RPMI7951 (cell line): ENCODE measurements at regions not wholly inside any gene's neighbourhood (a gene's known extent, or its start where the extent isn't known, plus 50 kb on each side); places are given as distances from the start of the nearest gene placed in this dataset.

Experiments
- DNase-seq: peaks from one replicate; pipeline ENCODE4 v3.0.0-alpha.2; 2012; ENCODE audit warnings: low read depth

DNA sequence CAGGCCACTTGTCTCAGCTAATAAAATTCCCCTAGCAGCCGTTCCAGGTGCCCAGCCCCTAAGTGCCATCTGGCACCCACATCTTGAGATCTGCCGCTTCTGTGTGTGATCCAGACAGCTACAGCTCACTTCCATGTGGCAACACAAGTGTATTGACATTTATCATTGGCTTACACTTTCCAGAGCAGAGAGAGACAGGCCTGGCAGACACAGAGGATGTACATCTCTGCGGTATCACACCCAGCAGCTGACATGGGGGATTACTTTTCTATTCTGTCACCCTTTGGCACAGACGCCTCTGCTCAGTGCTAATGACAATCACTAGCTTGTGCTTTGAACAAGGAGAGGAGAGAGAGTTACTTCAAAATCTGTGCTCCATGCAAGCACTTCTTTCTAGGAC, 195.9 kb downstream of the KDR start:
- no peak for DNase-seq

DNA sequence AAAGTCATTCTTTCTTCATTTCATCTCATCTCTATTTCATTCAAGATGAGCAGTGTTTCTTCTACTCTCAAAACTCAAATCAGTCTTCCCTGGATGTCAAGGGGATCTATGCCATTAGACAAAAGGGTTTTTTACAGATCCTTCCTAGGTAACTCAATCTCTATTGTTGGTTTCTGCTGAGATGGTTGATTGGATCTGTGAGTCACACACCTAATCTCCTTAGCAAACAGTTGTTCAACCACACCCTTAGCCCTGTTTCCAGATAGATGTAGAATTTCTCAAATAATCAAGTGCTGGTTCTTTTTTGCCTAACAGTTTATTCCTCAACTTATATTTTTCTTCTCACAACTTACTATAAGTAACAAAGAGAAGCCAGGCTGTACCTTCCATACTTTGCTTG, 200.5 kb downstream of the KDR start:
- DNase-seq, result no peak

DNA sequence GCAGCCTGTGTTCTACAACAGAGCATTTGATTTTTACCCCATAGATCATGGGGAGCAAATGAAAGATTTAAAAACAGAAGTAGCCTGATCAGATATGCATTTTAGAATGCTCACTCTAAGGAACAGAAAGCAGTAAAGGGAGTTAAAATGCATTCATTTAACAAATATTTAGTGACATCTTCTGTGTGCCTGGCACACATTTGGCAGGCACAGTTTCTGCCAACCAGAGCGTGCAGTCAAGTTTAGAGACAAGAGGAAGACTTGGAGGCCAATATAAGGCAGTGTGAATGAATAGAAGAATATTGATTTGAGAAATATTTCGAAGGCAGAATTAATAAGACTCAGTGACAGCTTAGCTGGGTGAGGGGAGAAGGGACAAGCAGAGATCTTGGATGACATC, 210.1 kb downstream of the KDR start:
- DNase-seq, result no peak

DNA sequence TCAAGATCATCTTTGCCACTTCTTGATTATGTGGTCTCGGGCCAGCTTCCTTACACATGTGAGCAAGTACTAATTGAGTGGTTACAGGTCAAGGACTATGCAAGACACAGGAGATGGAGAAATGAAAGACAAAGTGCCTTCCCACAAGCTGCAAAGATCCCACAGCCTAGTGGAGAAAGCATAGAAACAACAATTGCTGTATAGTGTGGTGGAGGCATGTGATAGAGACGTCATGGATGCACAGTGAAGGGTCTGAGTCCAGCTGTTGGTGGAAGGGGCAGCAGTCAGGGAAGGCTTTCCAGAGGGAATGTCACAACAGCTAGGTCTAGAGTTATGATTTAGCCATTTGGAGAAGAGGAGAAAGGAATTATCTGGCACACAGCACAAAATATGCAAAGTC, 210.6 kb downstream of the KDR start:
- no peak for DNase-seq

DNA sequence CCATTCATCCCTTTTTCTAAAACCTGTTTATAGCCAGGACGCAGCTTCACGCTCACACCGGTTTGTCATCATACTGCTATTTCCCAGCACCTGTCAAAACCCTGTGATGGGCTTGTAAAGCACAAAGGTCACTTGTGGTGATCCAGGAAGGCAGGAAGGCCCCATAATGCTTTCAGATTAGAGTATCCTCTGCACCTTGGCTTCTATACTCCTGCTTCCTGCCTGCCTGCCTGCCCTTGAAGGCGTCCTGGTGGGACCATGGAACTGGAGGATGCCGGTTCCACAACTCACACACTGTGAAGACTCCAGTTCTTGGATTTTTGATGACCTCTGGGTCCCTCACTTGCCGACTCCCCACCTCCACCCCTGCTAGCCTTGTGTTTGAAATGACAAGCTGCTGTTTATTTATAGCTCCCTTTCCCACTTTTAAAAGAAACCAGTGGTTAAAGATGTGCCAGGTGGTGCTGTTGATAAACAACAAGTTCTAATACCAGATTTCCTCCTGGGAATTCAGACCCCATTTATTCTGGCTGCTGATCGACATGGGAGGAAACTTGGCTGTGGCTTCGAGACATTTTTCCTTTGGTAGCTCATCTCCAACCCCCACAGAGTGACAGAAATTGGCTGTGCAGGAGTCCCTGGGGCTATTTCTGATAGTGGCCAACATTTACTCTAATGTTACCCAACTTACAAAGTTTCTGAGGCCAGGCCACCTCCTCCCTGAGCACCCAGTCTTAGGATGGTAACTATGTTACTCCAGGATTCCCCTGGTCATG, 211.5 kb downstream of the KDR start:
- DNase-seq, result no peak

DNA sequence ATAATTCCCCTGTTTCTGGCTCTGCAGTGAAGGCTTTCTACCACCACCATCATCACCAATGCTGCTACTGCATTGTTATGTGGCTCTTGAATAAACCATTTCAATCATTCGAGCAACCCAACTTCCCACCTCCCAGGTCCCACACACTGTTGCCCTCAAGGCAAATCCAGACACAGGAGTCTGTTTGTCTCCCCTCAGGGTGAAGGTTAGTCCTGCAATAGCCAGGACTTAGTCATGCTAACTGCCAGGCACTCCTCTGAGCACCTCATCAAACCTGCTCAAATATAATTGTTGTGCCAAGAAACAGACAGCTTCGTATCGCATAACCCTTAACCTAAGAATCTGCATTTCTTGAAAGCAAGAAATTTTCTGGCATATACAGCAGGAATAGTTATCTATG, 213.2 kb downstream of the KDR start:
- DNase-seq, result no peak

DNA sequence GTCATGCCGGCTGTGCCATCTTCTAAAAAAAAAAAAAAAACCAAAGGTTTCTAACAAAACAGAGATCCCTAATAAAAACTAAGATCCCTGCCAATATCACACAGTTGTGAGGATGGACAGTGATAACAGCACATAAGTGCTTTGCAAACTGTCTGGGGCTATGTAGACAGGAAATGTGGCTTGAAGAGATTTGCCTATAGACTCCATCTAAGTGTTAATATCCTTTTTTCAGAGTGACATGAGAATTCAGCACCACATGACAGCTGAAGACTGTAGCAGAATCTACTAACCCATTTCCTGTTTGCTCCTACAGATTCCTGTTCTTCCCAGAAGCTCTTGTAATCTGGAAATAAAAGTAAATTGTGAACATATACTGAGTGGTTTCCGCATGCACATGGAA, 215.4 kb downstream of the KDR start:
- DNase-seq, result no peak

DNA sequence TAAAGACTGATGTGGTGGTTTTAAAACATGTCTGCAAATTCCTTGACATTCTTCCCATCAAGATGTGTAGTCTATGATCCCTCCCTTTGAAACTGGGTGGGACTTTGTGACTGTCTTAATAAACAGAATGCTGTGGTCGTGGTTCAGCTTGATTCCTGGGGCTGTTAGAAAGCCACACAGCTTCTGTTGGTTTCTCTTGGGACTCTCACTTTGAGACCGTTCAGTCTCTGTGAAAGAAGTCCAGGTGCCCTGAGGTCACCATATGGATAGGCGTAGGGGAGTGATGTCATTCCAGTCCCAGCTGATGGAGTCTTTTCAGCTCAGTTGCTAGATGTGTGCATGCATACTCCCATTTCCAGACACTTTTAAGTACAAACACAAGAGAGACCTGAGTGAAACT, 216.6 kb downstream of the KDR start:
- no peak for DNase-seq

DNA sequence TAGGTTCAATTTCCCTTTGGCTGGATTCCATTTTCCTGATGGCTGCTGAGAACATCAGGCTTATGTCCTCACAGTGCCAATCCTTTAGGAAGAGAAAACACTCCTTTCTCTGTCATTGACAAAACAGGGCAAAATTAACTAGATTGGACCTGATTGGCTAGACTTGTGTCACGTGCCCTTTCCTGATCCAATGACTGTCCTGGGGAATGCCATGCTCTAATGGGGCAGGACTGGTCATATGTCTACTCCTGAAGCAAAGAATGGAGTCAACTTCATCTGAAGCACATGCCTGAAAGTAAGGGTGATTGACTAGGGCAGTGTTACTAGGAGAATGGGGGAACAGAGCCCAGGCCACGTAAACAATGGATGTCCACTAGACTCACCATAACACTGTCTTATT, 220.4 kb downstream of the KDR start:
- DNase-seq, result no peak

DNA sequence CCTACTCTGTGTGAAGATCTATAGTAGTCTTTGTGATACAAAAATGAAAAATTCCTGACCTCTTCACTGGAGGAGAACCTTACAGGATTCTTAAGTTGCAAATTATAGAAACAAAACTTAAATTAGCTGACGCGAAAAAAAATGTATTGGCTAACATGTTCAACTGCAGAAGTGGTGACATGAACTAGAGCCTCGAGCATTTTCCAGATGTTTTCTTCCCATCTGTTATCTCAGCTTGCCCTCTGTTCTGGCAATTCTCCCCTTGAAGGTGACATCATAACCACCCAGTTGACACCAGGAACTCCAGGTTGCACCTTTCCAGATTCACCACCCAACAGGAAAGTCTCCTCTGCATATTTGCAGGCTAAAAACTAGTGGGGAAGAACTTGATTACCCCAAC, 222.4 kb downstream of the KDR start:
- no peak for DNase-seq

DNA sequence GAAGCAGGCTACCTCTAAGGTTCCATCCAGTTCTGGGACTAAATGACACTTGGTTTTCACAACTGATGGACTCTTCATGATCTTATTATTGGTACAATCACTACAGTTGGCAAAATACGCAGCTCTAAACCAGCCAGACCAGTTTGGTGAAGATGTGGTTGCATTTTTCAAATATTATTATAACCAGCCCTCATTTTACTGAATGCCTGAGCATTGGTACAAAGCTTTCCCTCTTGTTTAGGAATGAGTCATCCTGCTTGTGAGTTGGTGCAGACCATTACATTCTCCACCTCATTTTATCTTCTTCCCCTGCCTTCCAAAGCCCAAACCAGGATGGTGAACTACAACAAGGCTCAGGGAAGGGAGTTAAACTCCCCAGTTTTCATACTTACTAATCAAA, 223.1 kb downstream of the KDR start:
- DNase-seq, result no peak

DNA sequence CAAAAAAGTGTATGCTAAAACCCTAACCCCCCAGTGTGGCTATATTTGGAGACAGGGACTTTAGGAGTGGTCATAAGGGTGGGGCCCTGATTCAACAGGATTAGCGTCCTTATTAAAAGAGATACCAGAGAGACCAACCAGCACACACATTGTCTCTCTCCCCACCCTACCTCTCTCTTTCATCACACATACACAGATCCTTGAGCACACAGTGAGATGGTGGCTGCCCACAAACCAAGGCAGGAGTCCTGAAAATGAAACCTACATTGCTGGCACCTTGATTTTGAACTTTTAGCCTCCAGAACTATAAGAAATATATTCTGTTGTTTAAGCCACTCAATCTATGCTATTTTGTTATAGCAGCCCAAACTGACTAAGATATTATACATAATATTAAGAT, 224.2 kb downstream of the KDR start:
- no peak for DNase-seq

DNA sequence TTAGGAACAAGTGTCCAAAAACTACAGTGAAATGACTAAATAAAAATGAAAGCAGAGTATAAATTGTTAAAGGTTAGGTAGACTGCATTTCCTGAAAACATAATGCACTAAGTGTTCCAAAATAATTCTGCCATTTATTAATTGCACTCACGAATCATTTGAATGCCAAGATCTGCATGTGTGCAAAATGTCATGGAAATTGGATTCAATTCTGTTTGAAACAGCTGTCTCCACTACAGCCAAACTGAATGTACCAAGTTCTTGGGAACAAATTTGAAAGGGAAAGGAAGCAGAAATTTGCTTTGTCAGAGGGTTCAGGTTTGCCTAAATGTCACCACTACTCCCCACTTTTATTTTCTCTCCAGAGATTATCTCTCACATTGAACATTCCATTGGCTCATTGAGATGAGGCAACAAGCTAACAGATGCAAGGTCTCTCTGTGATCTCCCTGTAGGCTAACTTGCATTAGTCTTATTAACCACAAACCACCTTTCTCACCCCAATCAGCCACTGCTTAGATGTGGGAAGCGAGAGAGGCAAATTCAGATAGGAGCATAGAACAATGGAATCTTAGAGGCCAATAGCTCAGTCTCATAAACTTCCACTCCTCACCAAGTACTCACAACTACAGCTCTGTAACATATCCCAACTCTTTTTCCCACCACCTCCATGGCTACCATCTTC, 226.6 kb downstream of the KDR start:
- no peak for DNase-seq

DNA sequence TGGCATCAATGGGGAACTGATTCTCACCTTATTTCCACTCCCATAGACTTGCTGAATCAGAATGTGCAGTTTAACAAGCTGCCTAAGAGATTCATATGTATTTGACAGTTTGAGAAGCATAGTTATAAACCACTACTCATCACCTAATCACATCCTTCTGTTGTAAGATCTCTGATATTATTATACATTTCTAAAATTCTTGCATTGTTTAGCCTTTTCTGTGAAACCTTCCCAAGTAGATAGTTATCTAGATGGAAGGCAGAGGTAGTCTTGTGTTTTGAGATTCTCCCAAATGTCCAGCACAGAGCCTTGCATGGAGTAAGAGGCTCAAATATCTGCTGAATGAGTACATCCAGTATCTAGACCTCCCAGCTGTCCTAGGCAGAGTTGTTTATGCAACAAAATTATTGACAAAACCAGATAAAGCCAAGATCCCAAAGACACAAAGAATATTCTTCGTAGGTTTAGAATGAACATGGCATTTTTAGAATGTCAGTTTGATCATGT, 227.3 kb downstream of the KDR start:
- DNase-seq, result no peak

DNA sequence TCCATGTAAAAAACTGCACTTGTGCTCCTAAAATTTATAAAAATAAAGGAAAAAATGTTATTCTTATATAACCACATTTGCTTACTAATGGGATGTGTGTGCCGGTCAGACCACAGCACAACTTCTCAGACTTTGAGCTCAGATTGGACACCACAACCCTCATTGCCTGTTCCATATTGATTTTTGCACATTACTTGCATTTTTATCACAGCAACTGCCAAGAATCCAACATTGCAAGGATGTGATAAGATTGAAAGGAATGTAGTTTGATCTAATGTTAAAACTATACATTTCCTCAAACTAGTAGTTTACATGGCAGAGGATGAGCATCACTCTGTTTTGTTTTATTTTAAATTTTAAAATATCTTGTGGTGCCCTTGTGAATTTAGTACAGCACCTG, 227.8 kb downstream of the KDR start:
- no peak for DNase-seq

DNA sequence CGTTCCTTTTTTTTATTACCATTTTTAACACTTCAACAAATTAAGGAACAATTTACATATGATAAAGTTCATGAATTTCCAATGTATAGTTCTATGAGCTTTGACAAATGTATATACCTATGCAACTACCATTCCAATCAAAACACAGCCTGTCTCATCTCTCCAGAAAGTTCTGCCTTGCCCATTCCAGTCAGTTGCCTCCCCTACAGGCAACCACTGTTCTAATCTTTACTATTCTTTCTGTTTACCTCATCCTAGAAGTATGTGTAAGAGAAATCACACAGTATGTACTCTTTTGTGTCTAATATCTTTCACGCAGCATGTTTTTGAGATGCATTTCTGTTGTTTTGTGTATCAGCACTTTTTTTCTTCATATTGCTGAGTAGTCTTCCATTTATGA, 224.9 kb downstream of the KIT start:
- no peak for DNase-seq

DNA sequence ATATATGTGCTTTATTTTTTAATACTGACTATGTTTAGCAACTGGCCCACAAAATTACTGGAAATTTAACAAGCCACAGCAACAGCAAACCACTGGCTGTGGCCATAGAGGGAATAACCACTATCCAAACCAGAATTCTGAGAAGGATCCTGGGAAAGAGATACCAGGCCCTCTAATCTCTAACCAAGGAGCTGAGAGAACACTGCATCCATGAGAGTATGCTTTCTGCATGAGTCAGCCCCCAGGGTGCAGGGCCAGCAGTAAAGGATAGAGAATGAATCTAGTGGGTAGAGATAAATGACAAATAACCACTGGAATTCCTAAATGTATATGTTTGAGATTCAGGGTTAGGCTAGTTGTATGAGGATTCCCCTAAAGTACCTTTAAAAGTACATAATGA, 221.8 kb downstream of the KIT start:
- peak; percentile 17 for DNase-seq

DNA sequence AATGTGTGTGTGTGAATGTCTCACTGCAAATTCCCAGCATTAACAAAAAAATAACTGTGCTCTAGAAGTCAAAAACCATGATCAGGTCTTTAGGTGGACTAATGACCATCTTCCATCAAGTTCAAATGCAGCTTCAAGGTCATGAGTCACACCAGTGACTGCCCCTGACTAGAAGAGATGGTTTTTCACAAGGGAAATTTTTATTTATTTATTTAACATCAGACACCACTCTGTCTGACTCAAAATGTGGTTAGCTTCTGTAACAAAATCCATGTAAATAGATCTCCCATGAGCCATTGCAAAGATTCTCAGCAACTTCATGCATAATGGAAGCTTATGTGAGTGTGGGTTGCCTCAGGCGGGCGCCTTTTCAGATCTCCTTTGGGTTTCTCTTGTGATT, 219.2 kb downstream of the KIT start:
- DNase-seq, result peak; percentile 63

DNA sequence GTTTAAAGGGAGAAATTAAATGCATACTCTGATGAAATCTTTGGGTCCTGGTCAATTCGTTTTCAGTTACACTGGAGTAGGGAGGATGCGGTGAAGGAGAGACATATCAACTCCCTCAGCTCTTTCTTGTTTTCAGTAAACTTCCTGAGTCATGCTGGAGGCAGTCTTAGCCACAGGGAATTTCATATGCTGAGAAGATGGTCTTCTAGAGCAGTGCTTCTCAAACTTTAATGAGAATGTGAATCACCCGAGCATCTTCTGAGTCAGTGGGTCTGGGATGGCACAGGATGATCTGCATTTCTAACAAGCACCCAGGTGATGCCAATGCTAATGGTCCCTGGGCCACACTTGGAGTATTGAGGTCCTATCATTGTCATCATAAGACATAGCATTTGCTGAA, 214.5 kb downstream of the KIT start:
- DNase-seq, result peak; percentile 23

DNA sequence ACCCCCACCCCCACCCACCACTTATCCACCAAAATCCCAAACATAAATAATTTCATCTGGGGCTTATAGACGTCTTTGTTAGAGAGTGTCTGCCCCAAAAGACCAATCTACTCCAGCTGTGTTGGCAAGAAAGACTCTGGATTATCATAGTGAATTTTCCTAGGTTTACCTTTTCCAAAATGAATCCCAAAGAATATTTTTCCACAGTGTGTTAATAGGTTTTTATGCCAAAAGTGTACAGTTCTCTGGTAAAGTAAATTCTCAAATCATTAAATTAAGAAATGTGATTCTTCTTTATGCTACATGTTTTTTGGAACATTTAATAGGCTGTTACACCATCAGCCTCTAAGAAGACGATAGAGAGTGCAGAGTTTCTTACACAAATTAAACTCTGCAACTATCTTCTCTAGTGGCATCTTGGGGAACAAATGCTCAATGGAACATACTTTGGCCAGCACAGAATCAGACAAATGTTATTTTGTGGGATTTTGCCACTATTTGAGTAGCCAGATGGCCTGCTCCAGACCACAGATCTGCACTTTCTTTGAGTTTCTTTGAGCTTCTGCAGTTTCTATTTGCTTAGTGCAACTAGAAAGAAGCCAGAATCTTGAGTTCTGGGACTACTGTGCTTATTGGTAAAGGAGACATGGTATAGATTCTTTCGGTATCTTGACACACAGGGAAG, 206.0 kb downstream of the KIT start:
- no peak for DNase-seq

DNA sequence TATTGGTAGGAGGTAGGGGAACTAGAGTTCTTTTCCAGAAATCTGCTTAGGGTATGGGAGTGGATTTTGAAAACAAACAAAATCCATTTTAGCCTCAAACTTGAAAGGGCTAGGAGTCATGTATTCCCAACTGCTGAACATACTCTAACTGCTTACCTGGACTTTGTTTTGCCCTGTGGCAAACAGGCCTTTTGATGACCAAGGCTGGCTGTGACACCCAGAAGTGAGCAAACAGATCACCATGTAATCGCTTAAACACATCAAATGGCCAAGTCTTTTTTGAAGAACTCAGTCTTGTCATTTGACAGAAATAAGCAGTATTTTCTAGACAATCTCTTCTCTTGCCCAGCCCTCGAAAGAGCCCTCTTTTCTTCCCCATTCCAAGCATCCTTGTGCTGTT, 203.4 kb downstream of the KIT start:
- DNase-seq, result no peak

DNA sequence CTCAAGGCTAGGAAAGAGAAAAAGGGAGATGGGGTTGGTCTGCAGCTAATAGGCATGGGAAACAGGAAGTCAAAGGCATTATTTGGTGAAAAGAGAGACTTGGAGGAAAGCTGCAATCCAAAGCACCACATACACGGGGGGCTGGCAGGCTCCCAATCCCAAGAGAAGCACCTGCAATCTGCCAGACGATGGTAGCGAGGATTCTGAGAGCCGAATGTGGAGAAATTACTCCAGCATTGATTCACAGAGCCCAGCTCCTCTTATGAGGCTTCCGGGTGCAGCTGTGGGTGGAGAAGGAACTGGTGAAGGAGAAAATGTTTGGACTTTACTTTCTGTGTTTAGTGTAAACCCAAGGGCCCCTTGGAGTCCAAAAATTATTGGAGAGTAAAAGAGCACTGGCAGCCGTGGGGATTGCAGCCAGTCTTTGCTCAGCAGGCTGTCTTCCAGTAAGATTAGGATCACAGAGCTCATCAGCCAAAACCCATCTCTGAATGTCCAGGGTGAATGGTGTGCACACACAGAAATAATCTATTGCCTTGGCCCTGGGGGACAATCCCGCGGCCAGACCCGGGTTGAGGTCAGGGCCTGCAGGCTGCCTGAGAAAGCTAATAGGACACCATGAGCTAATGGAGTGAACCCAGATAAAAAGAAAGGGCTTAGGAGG, 197.6 kb downstream of the KIT start:
- no peak for DNase-seq
